Large intestine (tissue), 3 donors: ENCODE measurements at regions not wholly inside any gene's neighbourhood (a gene's known extent, or its start where the extent isn't known, plus 50 kb on each side); places are given as distances from the start of the nearest gene placed in this dataset.

Experiments used
- DNase-seq, 2 donors: peaks; one replicate each; pipeline versions ENCODE4 v3.0.0 to v3.0.0-alpha.2; 2013
- H3K27ac ChIP-seq: one replicate; pipeline ENCODE4 v1.5.1; 2013; ENCODE audit warnings: low read length
- H3K27me3 ChIP-seq: 2 replicates; pipeline ENCODE4 v1.6.1; 2013; ENCODE audit warnings: low read length; ENCODE audit not compliant: control insufficient read depth, insufficient read depth
- H3K36me3 ChIP-seq: 2 replicates; pipeline ENCODE4 v1.6.1; 2013; ENCODE audit warnings: low read length; ENCODE audit not compliant: control insufficient read depth, insufficient read depth
- H3K4me1 ChIP-seq: one replicate; pipeline ENCODE4 v1.6.1; 2013; ENCODE audit warnings: low read length; ENCODE audit not compliant: control insufficient read depth, insufficient read depth
- H3K4me3 ChIP-seq: one replicate; pipeline ENCODE4 v1.5.1; 2013; ENCODE audit warnings: low read length
- H3K9me3 ChIP-seq: one replicate; pipeline ENCODE4 v1.6.1; 2013; ENCODE audit warnings: mild to moderate bottlenecking, low read depth, low read length, moderate library complexity; ENCODE audit not compliant: control insufficient read depth
- WGBS: methylation state at CpG from one replicate; pipeline ENCODE4 v1.1.5; 2013; ENCODE audit warnings: low lambda C conversion rate; ENCODE audit not compliant: insufficient coverage; 5-methylcytosine and 5-hydroxymethylcytosine counted together

DNA sequence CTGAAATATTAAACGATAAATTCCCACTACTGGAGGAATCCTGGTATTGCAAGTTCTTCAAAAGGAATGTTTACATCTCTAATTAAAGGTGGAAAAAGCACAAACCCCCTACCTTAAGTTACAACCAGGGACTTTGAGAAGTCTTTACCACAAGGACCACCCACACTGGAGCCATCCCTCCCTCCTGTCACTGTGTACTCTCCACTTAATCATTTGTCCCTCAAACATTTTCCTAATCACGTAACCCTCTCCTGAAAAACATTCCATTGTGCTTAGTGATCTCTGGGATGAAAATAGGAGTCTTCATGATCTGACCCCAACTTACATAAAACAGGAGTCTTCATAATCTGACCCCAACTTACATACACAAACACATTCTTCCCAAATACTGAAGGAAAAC is 85.7 kb downstream of the SUCLG1 start:
- WGBS = no CpG with 5 or more reads among the region's 2 CpGs
- no peak for DNase-seq
- H3K9me3 ChIP-seq = no peaks in the 10 kb centered on the region
- H3K36me3 ChIP-seq = no peaks in the 10 kb centered on the region
- no peaks in the 10 kb centered on the region for H3K4me1 ChIP-seq
- H3K27ac ChIP-seq = no peak overlapping the region
- H3K27me3 ChIP-seq = no peaks in the 10 kb centered on the region
- H3K4me3 ChIP-seq = no peak overlapping the region

DNA sequence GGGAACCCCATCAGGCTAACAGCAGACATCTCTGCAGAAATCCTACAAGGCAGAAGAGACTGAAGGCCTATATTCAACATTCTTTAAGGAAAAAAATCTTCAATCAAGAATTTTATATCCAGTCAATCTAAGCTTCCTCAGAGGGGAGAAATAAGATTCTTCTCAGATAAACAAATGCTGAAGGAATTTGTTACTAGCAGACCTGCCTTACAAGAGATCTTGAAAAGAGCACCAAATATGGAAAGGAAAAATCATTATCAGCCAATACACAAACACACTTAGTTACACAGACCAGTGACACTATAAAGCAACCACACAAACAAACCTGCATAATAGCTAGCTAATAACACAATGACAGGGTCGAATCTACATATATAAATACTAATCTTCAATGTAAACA is 96.5 kb downstream of the SUCLG1 start:
- Histone ChIP-seq H3K27me3 (no peaks in the 10 kb centered on the region), H3K9me3 (no peaks in the 10 kb centered on the region), H3K4me1 (no peaks in the 10 kb centered on the region), H3K4me3 (no peak overlapping the region), H3K36me3 (no peaks in the 10 kb centered on the region), H3K27ac (no peak overlapping the region)
- DNase-seq = no peak
- WGBS = no CpG with 5 or more reads among the region's 1 CpG

DNA sequence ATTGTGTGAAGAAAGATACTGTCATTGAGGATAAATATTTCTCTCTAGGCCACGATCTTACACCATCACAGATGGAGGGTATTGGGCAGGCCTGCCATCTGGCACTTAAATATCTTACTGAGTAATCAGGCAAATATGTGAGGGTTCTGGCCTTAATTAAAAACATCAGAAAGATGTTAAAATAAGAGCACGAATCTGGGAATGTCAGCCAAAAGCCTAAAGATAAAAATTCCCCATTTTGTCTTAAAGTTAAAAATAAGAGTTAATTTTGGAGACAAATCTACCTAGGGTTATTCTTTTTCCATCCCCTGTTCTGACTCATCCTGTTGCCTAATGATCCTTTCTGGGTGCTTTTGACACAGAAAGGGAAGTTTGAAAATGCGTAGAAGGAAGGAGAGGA is 121.0 kb downstream of the SUCLG1 start:
- H3K27ac ChIP-seq = no peak overlapping the region
- H3K36me3 ChIP-seq = no peaks in the 10 kb centered on the region
- WGBS = 87% methylated on average over 2 of the region's 3 CpGs
- no peak overlapping the region for H3K4me3 ChIP-seq
- no peak for DNase-seq
- no peaks in the 10 kb centered on the region for H3K27me3 ChIP-seq
- no peaks in the 10 kb centered on the region for H3K4me1 ChIP-seq
- H3K9me3 ChIP-seq = no peaks in the 10 kb centered on the region

DNA sequence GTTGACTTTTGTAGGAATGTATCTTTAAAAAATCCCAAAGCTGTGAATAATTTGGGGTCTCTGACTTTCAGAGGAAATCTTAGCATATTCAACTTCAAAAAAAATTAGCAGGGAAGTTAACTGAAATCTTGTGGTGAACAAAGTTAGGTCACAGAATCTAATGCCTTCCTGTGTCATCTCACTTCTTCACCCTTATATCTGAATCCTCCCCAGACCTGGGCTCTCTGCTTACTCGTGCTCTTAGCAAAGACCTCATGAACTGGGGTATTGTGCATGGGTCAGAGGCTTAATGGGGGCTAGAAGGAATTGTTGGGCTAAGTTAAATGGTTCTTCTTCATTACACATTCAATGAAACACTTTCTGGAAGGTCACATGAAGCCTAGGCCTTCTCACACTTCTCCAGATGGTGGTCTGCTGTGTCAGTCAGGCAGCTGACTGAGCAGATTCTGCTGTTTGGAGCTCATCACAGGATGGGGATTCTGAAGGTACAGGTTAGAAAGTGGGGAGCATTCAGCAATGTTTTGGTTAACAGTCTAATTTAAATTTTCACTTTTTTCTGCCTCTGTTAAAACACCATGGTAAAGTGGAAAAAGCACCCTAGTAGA is 131.3 kb downstream of the SUCLG1 start:
- Histone ChIP-seq H3K4me3 (no peak overlapping the region), H3K4me1 (no peaks in the 10 kb centered on the region), H3K27ac (no peak overlapping the region), H3K27me3 (no peaks in the 10 kb centered on the region), H3K36me3 (no peaks in the 10 kb centered on the region), H3K9me3 (no peaks in the 10 kb centered on the region)
- no peak for DNase-seq
- WGBS = no CpG with 5 or more reads among the region's 1 CpG

DNA sequence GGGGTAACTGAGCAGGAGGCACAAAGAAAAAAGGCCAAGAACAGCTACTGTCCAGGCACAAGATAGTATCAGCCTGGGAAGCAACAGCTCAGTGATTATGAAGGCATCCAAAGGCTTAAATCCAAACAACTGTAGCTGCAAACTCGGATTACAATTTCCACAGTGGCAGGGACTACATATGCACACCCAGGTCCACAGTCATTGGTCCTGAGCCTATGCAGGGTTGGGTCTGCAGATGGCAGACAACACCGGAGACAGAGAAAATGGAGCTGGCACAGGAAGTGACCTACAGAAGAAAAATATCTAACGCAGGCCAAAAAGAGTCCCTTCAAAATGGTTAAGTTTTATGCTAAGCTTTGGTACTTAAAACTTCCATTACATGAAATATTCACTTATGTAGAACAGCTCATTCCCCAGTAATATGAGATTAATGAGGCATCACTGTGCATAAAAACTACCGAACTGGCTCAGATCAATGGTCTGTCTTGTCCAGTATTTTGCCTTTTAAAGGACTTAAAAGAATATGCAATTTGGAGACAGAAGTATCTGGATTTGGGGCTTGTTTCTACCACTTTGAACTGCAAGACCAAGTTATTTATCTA is 132.1 kb downstream of the SUCLG1 start:
- 80% methylated on average over 1 of the region's 4 CpGs for WGBS
- Histone ChIP-seq H3K36me3 (no peaks in the 10 kb centered on the region), H3K4me3 (no peak overlapping the region), H3K27ac (no peak overlapping the region), H3K4me1 (no peaks in the 10 kb centered on the region), H3K27me3 (no peaks in the 10 kb centered on the region), H3K9me3 (no peaks in the 10 kb centered on the region)
- DNase-seq = no peak

DNA sequence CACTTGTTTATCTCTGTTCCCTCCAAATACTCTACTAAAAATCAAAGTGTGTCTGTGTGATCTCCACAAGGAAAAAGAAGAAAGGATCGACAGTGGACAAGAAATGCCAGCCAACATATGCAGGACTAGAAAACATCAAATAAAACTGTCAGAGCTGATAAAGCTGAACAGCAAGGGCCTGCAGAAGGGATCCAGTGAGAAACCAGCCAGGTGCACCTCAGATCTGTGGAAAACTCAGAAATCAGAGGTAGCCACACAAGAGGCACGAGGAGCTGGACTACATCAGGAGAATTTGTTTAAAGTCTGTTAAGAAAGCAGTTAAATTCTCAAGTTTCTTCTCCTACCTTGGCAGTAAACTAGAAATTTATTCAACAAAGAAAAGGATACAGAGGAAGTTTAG is 135.2 kb downstream of the SUCLG1 start:
- H3K27ac ChIP-seq = no peak overlapping the region
- H3K9me3 ChIP-seq = no peaks in the 10 kb centered on the region
- H3K27me3 ChIP-seq = no peaks in the 10 kb centered on the region
- no peak overlapping the region for H3K4me3 ChIP-seq
- 57% methylated on average over 1 of the region's 2 CpGs for WGBS
- no peak for DNase-seq
- no peaks in the 10 kb centered on the region for H3K36me3 ChIP-seq
- no peaks in the 10 kb centered on the region for H3K4me1 ChIP-seq

DNA sequence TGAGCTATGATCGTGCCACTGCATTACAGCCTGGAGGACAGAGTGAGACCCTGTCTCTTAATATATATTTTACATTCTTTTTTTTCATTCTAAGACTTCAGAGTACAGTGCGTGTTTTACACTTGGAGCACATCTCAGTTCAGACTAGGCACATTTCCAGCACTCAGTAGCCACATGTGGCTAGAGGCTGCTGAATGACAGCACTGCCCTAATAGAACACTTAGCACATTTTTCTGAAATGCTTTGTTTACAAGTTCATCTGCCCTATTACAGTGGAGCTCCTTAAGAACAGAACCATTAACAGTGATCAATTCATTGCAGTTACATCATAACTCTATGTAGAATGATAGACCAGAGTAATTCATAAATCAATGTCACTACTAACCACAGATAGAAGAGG is 138.1 kb downstream of the SUCLG1 start:
- Histone ChIP-seq H3K4me1 (no peaks in the 10 kb centered on the region), H3K27ac (no peak overlapping the region), H3K27me3 (no peaks in the 10 kb centered on the region), H3K4me3 (no peak overlapping the region), H3K36me3 (no peaks in the 10 kb centered on the region), H3K9me3 (no peaks in the 10 kb centered on the region)
- DNase-seq = no peak
- no CpG with 5 or more reads among the region's 2 CpGs for WGBS

DNA sequence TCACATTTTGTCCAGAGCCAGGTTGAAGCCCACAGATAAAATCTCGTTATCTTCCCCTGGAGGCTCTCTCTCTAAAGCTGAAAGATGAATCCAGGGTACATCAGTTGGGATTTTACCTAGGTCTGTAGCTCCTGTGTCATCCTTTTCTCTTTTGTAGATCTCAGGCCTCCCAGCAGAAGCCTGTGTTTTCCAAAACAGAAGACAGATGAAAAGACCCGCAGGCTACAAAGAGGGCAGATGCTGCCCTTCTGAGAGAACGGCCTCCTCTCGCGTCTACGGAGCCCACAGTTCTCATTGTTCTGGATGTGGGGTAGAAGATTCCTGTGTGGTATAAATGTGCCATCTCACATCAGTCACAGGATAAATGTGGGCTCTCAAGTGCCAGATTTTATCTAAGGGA is 139.5 kb downstream of the SUCLG1 start:
- no peaks in the 10 kb centered on the region for H3K9me3 ChIP-seq
- H3K36me3 ChIP-seq = no peaks in the 10 kb centered on the region
- no peak for DNase-seq
- H3K4me3 ChIP-seq = no peak overlapping the region
- no peaks in the 10 kb centered on the region for H3K4me1 ChIP-seq
- no peak overlapping the region for H3K27ac ChIP-seq
- no CpG with 5 or more reads among the region's 6 CpGs for WGBS
- H3K27me3 ChIP-seq = no peaks in the 10 kb centered on the region

DNA sequence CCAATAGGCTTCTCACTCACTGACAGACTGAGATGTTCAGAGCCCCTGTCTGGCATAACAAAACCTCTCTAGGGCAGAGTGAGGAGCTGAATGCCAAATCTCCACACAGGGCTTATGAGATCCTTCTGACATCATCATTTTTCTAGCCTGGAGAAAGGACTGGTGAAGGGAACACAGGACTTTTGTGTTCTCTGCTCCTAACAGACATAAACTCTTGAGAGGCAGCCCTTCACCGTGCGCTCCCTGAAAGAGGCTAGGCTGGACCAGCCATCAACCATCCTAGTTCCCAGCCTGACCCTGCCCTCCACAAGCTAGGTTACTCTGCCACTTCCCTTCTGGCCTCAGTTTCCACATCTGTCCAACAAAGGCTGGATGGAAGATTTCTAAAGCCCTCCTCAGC is 141.9 kb downstream of the SUCLG1 start:
- H3K36me3 ChIP-seq = no peaks in the 10 kb centered on the region
- DNase-seq = no peak
- no peaks in the 10 kb centered on the region for H3K9me3 ChIP-seq
- H3K27me3 ChIP-seq = no peaks in the 10 kb centered on the region
- H3K4me3 ChIP-seq = no peak overlapping the region
- no peaks in the 10 kb centered on the region for H3K4me1 ChIP-seq
- no peak overlapping the region for H3K27ac ChIP-seq
- no CpG with 5 or more reads among the region's 2 CpGs for WGBS

DNA sequence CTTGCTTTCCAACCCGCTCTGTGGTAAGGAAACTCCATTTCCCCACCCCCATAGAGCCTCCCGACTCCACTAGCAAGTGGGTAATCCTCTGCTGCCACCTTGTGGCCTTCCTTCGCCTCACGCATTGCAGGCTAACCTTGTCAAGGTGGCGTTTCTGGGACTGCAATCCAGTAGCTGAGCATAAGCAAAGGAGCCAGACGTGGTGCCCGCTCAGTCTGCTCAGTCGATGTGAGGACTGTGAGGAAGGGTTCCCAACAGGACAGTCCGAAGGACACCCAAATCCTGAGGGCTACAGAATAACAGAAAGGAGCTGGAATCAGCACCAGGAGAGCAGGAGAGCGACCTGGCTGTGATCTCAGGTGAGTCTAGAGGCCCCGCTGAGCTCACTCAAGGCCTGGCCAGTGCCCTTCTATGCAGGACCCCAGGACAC is 144.2 kb downstream of the SUCLG1 start:
- no peak overlapping the region for H3K27ac ChIP-seq
- no peaks in the 10 kb centered on the region for H3K4me1 ChIP-seq
- H3K9me3 ChIP-seq = no peaks in the 10 kb centered on the region
- WGBS = 10% methylated on average over 2 of the region's 11 CpGs
- no peak overlapping the region for H3K4me3 ChIP-seq
- H3K27me3 ChIP-seq = peaks cover 2% of the 10 kb centered on the region
- H3K36me3 ChIP-seq = no peaks in the 10 kb centered on the region
- DNase-seq = peak; percentile 64 to 77

DNA sequence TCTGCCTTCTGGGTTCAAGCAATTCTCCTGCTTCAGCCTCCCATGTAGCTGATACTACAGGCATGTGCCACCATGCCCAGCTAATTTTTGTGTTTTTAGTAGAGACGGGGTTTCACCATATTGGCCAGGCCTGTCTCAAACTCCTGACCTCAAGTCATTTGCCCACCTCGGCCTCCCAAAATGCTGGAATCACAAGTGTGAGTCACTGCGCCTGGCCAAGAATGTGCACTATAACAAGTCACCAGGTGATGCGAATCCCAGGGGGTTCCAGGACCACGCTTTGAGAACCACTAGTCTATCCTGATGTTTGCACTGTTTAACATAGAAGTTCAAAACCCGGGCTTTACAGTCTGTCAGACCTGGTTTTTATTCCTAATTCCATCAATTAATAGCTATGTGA is 144.8 kb downstream of the SUCLG1 start:
- no peaks in the 10 kb centered on the region for H3K9me3 ChIP-seq
- H3K27ac ChIP-seq = no peak overlapping the region
- DNase-seq = no peak
- H3K4me1 ChIP-seq = no peaks in the 10 kb centered on the region
- H3K36me3 ChIP-seq = no peaks in the 10 kb centered on the region
- no CpG with 5 or more reads among the region's 6 CpGs for WGBS
- no peak overlapping the region for H3K4me3 ChIP-seq
- H3K27me3 ChIP-seq = peaks cover 2% of the 10 kb centered on the region
